Endodermal cell (in vitro differentiated cells): ENCODE measurements at regions not wholly inside any gene's neighbourhood (a gene's known extent, or its start where the extent isn't known, plus 50 kb on each side); places are given as distances from the start of the nearest gene placed in this dataset.

Experiments used
- DNase-seq: peaks from one replicate; pipeline ENCODE4 v3.0.0-alpha.2; 2017
- H3K27ac ChIP-seq: 2 replicates; pipeline ENCODE4 v1.5.1; 2013; ENCODE audit warnings: mild to moderate bottlenecking, low read depth, low read length, moderate library complexity
- H3K27me3 ChIP-seq: 2 replicates; pipeline ENCODE4 v1.6.1; 2013; ENCODE audit warnings: mild to moderate bottlenecking, low read length, moderate library complexity; ENCODE audit not compliant: insufficient read depth, control insufficient read depth, poor library complexity, severe bottlenecking
- H3K36me3 ChIP-seq: 2 replicates; pipeline ENCODE4 v1.7.0; 2013; ENCODE audit warnings: mild to moderate bottlenecking, low read length, moderate library complexity; ENCODE audit not compliant: control insufficient read depth, insufficient read depth
- H3K4me1 ChIP-seq: one replicate; pipeline ENCODE4 v1.7.0; 2013; ENCODE audit warnings: low read length; ENCODE audit not compliant: control insufficient read depth, insufficient read depth
- H3K4me3 ChIP-seq: 2 replicates; pipeline ENCODE4 v1.5.1; 2013; ENCODE audit warnings: mild to moderate bottlenecking, low read length, moderate library complexity
- H3K9ac ChIP-seq: 2 replicates; pipeline ENCODE4 v1.6.1; 2013; ENCODE audit warnings: mild to moderate bottlenecking, low read length, moderate library complexity; ENCODE audit not compliant: poor library complexity, severe bottlenecking; ENCODE audit errors: extremely low read depth
- H3K9me3 ChIP-seq: 2 replicates; pipeline ENCODE4 v1.6.1; 2013; ENCODE audit warnings: mild to moderate bottlenecking, low read length, moderate library complexity; ENCODE audit not compliant: control insufficient read depth
- H3K27ac Mint-ChIP-seq: 2 replicates; pipeline ENCODE4 v1.8.0; 2020; ENCODE audit warnings: mixed read lengths
- H3K27me3 Mint-ChIP-seq: 2 replicates; pipeline ENCODE4 v1.8.0; 2021; ENCODE audit warnings: mild to moderate bottlenecking, mixed read lengths; ENCODE audit not compliant: insufficient read depth
- H3K36me3 Mint-ChIP-seq: 2 replicates; pipeline ENCODE4 v1.8.0; 2020; ENCODE audit warnings: low read depth, mixed read lengths
- H3K4me1 Mint-ChIP-seq: 2 replicates; pipeline ENCODE4 v1.8.0; 2020; ENCODE audit warnings: mixed read lengths
- H3K4me3 Mint-ChIP-seq: 2 replicates; pipeline ENCODE4 v1.8.0; 2020; ENCODE audit warnings: mild to moderate bottlenecking, moderate library complexity, mixed read lengths
- H3K9me3 Mint-ChIP-seq: 2 replicates; pipeline ENCODE4 v1.8.0; 2020; ENCODE audit warnings: mild to moderate bottlenecking, mixed read lengths
- WGBS, 2 experiments: methylation state at CpG; one replicate each; pipeline versions ENCODE4 v1.1.5 to v1.1.7; 2013; ENCODE audit warnings: missing lambda C conversion rate in 2 of 2, mixed read lengths in 1 of 2; ENCODE audit not compliant: insufficient coverage in 1 of 2, insufficient read length in 1 of 2; 5-methylcytosine and 5-hydroxymethylcytosine counted together
- TF ChIP-seq, protein P1 (sequence below): fragments of 200-600 bp; sonication (generic); conservative IDR thresholded peaks from 2 replicates; pipeline ENCODE4 v1.5.0; 2021; ENCODE audit warnings: antibody characterized with exemption, mild to moderate bottlenecking

DNA sequence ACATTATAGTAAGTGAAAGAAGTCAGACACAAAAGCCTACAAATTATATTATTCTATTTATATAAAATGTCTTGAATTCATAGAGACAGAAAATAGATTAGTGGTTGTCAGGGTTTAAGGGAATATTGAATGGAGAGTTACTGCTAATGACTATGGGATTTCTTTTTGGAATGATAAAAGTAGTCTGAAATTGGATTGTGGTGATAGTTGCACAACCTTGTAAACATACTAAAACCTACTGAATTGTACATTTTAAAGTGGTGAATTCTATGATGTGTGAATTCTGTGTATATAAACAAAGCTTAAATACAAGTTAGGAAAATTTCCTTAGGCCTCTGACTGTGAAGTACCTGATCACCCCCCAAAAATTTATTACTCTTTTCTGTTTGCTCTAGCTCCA lies 343.1 kb downstream of the TFAP2B start:
- Histone ChIP-seq H3K4me3 (no peak overlapping the region), H3K4me1 (no peaks in the 10 kb centered on the region), H3K36me3 (no peaks in the 10 kb centered on the region), H3K9ac (no peak overlapping the region), H3K27me3 (peaks cover 16% of the 10 kb centered on the region), H3K9me3 (peaks cover 9% of the 10 kb centered on the region), H3K27ac (no peak overlapping the region)
- peaks cover 74% of the 10 kb centered on the region for H3K27me3 Mint-ChIP-seq
- H3K9me3 Mint-ChIP-seq, result peaks cover 12% of the 10 kb centered on the region
- H3K36me3 Mint-ChIP-seq, result no peaks in the 10 kb centered on the region
- no peaks in the 10 kb centered on the region for H3K4me1 Mint-ChIP-seq
- TF ChIP-seq, protein P1, sequence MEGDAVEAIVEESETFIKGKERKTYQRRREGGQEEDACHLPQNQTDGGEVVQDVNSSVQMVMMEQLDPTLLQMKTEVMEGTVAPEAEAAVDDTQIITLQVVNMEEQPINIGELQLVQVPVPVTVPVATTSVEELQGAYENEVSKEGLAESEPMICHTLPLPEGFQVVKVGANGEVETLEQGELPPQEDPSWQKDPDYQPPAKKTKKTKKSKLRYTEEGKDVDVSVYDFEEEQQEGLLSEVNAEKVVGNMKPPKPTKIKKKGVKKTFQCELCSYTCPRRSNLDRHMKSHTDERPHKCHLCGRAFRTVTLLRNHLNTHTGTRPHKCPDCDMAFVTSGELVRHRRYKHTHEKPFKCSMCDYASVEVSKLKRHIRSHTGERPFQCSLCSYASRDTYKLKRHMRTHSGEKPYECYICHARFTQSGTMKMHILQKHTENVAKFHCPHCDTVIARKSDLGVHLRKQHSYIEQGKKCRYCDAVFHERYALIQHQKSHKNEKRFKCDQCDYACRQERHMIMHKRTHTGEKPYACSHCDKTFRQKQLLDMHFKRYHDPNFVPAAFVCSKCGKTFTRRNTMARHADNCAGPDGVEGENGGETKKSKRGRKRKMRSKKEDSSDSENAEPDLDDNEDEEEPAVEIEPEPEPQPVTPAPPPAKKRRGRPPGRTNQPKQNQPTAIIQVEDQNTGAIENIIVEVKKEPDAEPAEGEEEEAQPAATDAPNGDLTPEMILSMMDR, result no peak
- no peak for DNase-seq
- H3K4me3 Mint-ChIP-seq, result no peak overlapping the region
- H3K27ac Mint-ChIP-seq, result no peak overlapping the region

DNA sequence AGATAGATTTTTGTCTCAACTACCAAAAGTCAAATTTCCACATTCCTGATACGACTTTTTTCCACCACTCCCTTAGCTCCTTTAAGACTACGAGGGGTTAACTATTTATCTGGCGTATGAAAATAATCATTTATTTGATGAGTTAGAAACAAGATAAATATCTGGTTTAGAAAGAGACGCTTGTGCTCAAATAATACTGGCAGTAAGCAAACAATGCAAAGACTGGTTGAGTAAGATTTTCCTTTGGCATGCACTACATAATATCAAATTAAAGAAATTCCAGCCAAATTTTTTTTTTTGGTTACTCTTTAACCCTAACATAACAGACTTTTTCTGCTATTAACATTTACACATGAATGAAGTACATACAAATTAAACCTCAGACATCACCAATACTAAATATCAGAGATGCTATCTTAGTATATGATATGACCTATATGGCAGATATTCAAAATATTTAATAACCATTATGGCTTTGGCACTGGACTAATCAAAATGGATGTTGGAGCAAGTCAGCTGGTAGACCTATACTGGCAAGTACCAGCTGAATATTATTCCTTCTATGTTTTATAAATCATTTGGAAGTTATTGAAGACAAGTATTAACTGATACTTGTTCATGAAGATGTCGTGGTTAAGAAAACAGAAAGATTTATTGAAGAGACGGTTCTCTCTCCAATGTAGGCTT lies 345.3 kb downstream of the TFAP2B start:
- Mint-ChIP-seq H3K4me1 (peaks cover 2% of the 10 kb centered on the region), H3K27me3 (peaks cover 64% of the 10 kb centered on the region), H3K9me3 (peaks cover 7% of the 10 kb centered on the region), H3K36me3 (no peaks in the 10 kb centered on the region), H3K27ac (no peak overlapping the region), H3K4me3 (no peak overlapping the region)
- DNase-seq, result no peak
- no peaks in the 10 kb centered on the region for H3K4me1 ChIP-seq
- peaks cover 9% of the 10 kb centered on the region for H3K9me3 ChIP-seq
- TF ChIP-seq, protein P1, result no peak
- H3K36me3 ChIP-seq, result no peaks in the 10 kb centered on the region
- no peak overlapping the region for H3K4me3 ChIP-seq
- no peak overlapping the region for H3K9ac ChIP-seq
- H3K27ac ChIP-seq, result no peak overlapping the region
- no peaks in the 10 kb centered on the region for H3K27me3 ChIP-seq
- WGBS, 2 experiments, result 95 to 100% methylated on average over 2 to 6 of the region's 6 CpGs

DNA sequence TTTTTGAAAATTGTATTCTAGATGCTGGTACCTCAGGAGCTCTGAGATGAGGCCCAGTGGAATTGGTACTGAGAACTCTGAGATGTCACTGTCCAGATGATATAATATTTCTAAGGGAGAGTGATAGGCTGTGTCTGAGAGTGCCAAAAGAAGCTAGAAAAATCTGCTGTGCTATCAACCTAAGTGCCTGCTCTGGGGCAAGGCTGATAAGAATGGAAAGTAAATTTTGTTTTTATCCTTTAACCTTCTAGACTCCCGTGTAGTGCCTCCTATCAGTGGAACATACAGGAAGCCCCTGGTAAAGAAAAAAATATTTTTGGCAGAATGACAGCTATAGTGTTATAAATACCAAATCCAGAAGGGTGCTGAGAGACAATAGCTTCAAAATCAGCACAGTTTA lies 348.2 kb downstream of the TFAP2B start:
- no peak overlapping the region for H3K9ac ChIP-seq
- H3K36me3 Mint-ChIP-seq, result no peaks in the 10 kb centered on the region
- H3K36me3 ChIP-seq, result no peaks in the 10 kb centered on the region
- peaks cover 9% of the 10 kb centered on the region for H3K9me3 ChIP-seq
- H3K4me1 Mint-ChIP-seq, result peaks cover 2% of the 10 kb centered on the region
- peaks cover 58% of the 10 kb centered on the region for H3K27me3 Mint-ChIP-seq
- TF ChIP-seq, protein P1, result no peak
- no peak overlapping the region for H3K27ac ChIP-seq
- peaks cover 3% of the 10 kb centered on the region for H3K9me3 Mint-ChIP-seq
- no peaks in the 10 kb centered on the region for H3K4me1 ChIP-seq
- no peak overlapping the region for H3K4me3 ChIP-seq
- 75% methylated on average over 1 of the region's 1 CpG; no CpG with 5 or more reads in 1 of the 2 experiments for WGBS, 2 experiments
- DNase-seq, result no peak
- no peak overlapping the region for H3K4me3 Mint-ChIP-seq
- no peak overlapping the region for H3K27ac Mint-ChIP-seq
- H3K27me3 ChIP-seq, result no peaks in the 10 kb centered on the region
